Smooth muscle cell (in vitro differentiated cells): ENCODE measurements at regions not wholly inside any gene's neighbourhood (a gene's known extent, or its start where the extent isn't known, plus 50 kb on each side); places are given as distances from the start of the nearest gene placed in this dataset.

Experiments
- DNase-seq: peaks from one replicate; lab custom pipeline; 2025; ENCODE audit not compliant: unreplicated experiment; lab: John Stamatoyannopoulos, UW
- H2AFZ ChIP-seq: fragments of 200-600 bp; sonication (generic); 2 replicates; pipeline ENCODE4 v1.6.0; 2016; ENCODE audit warnings: antibody characterized with exemption, low read depth, mild to moderate bottlenecking
- H3F3A ChIP-seq: fragments of 200-600 bp; sonication (generic); 2 replicates; pipeline ENCODE4 v1.6.0; 2017; ENCODE audit warnings: antibody characterized with exemption, low read depth
- H3K27ac ChIP-seq: fragments of 200-600 bp; sonication (generic); 2 replicates; pipeline ENCODE4 v1.5.1; 2016; ENCODE audit warnings: low read depth, mild to moderate bottlenecking
- H3K27me3 ChIP-seq: fragments of 200-600 bp; sonication (generic); 2 replicates; pipeline ENCODE4 v1.6.1; 2016; ENCODE audit warnings: low read depth, mild to moderate bottlenecking
- H3K36me3 ChIP-seq: fragments of 200-600 bp; sonication (generic); 2 replicates; pipeline ENCODE4 v1.5.1; 2016; ENCODE audit warnings: low read depth
- H3K4me1 ChIP-seq: fragments of 200-600 bp; sonication (generic); 2 replicates; pipeline ENCODE4 v1.5.1; 2016; ENCODE audit warnings: low read depth
- H3K4me2 ChIP-seq: fragments of 200-600 bp; sonication (generic); 2 replicates; pipeline ENCODE4 v1.6.0; 2016; ENCODE audit warnings: mild to moderate bottlenecking
- H3K4me3 ChIP-seq: fragments of 200-600 bp; sonication (generic); 2 replicates; pipeline ENCODE4 v1.5.1; 2016; ENCODE audit warnings: mild to moderate bottlenecking
- H3K79me2 ChIP-seq: fragments of 200-600 bp; sonication (generic); 2 replicates; pipeline ENCODE4 v1.6.0; 2016; ENCODE audit warnings: low read depth, mild to moderate bottlenecking
- H3K9ac ChIP-seq: fragments of 200-600 bp; sonication (generic); 2 replicates; pipeline ENCODE4 v1.6.0; 2016; ENCODE audit warnings: low read depth
- H3K9me3 ChIP-seq: fragments of 200-600 bp; sonication (generic); replicated peaks from 2 replicates; pipeline ENCODE4 v1.5.1; 2016; ENCODE audit warnings: low read depth
- H4K20me1 ChIP-seq: fragments of 200-600 bp; sonication (generic); 2 replicates; pipeline ENCODE4 v1.6.0; 2016; ENCODE audit warnings: low read depth
- WGBS: methylation state at CpG from one replicate; pipeline ENCODE4 v1.1.7; 2016; ENCODE audit warnings: low lambda C conversion rate; 5-methylcytosine and 5-hydroxymethylcytosine counted together
- TF ChIP-seq, protein P1 (sequence below): fragments of 200-600 bp; sonication (generic); IDR thresholded peaks from 2 replicates; pipeline ENCODE4 v1.5.1; 2017; ENCODE audit warnings: borderline replicate concordance, mild to moderate bottlenecking, antibody characterized with exemption; ENCODE audit not compliant: insufficient read depth, poor library complexity, severe bottlenecking

DNA sequence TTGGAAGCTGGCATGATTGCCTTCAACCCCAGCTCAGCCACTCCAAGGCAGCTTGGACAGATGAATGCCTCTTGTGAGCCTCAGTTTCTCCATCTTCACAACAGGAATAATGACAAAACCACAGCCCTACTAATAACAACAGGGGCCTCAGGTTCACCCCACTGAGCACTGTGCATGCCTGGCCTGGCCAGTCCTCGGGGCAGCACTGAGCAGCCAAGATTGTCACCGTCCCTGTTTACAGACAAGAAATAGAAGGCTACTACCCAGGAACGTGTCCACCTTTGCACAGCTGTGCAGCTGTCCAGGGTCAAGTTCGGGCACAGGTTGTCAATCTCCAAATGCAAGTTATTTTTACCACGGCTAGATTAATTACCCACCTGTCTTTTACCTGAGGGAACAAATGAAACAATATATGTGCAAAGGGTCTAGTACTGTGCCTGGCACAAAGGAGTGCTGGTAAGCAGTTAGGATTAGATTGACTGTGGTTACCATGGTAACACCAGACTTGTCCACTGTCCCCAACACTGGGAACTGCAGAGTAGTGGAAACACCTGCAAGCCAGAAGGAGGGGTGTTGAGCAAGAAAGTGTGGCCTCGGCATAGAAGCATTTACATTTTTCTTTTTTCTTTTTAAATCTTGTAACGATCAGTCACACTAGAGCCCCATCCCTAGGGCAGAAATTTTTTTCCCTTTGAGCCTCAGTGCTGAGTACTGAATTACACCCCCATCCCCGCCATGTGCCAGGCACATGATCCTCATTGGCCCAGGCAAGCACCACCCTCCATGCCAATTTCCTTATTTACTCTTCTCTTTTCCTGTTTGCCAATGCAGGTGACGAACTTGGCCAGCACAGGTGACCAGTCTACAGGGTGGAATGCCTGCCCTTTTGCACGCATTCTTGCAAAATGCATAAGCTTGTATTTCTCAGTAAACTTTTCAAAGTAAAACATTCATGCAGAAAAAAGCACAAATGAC is 66.3 kb upstream of the SLC6A6 start:
- Histone ChIP-seq H3K4me1 (no peaks in the 10 kb centered on the region), H3K4me2 (no peak overlapping the region), H2AFZ (no peak overlapping the region), H3F3A (no peaks in the 10 kb centered on the region), H4K20me1 (no peaks in the 10 kb centered on the region), H3K27me3 (no peaks in the 10 kb centered on the region), H3K36me3 (no peaks in the 10 kb centered on the region), H3K27ac (no peak overlapping the region), H3K9ac (no peak overlapping the region), H3K79me2 (no peaks in the 10 kb centered on the region), H3K9me3 (no peaks in the 10 kb centered on the region), H3K4me3 (no peak overlapping the region)
- WGBS: 93% methylated on average over 10 of the region's 10 CpGs
- TF ChIP-seq, protein P1, sequence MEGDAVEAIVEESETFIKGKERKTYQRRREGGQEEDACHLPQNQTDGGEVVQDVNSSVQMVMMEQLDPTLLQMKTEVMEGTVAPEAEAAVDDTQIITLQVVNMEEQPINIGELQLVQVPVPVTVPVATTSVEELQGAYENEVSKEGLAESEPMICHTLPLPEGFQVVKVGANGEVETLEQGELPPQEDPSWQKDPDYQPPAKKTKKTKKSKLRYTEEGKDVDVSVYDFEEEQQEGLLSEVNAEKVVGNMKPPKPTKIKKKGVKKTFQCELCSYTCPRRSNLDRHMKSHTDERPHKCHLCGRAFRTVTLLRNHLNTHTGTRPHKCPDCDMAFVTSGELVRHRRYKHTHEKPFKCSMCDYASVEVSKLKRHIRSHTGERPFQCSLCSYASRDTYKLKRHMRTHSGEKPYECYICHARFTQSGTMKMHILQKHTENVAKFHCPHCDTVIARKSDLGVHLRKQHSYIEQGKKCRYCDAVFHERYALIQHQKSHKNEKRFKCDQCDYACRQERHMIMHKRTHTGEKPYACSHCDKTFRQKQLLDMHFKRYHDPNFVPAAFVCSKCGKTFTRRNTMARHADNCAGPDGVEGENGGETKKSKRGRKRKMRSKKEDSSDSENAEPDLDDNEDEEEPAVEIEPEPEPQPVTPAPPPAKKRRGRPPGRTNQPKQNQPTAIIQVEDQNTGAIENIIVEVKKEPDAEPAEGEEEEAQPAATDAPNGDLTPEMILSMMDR: no peak
- no peak for DNase-seq

DNA sequence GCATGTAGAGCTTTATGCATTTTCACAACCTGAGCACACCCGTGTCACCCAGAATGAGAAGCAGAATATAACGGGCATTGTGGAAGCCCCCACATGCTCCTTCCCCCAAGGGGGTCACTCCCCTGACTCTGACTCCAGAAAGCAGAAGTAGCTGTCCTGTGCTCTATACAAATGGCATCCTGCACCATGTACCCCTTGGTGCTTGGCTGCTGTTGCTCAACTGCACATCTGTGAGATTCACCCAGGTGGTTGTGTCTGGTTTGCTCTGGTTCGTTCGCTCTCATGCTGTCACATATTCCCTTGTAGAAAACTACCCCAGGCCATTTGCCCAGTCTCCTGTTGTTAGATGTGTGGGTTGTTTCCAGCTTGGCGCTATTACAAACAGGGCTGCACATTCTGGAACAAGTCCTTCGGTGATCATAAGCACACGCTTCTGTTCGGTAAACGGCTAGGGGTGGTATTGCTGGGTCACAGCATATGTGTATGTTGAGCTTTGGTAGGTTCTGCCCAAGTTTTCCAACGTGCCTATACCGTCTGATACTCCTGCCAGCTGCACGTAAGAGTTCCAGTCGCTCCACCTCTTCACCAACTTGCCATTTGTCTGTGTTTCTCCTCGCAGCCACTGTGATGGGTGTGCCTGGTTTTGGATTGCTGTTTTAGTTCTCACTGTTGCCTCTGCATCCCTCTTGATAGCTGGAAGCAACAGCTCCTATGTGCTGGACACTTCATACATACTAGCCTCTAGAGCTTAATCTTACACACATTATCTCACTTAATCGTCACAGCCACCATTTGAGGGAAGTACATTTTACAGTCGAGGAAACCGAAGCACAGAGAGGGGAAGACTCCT is 65.4 kb upstream of the SLC6A6 start:
- no peak overlapping the region for H3K27ac ChIP-seq
- no peaks in the 10 kb centered on the region for H4K20me1 ChIP-seq
- WGBS: 78% methylated on average over 17 of the region's 17 CpGs
- H3K4me3 ChIP-seq: no peak overlapping the region
- DNase-seq: no peak
- H3K9me3 ChIP-seq: no peaks in the 10 kb centered on the region
- H3K9ac ChIP-seq: no peak overlapping the region
- TF ChIP-seq, protein P1: no peak
- no peak overlapping the region for H3K4me2 ChIP-seq
- no peaks in the 10 kb centered on the region for H3K4me1 ChIP-seq
- H3K27me3 ChIP-seq: no peaks in the 10 kb centered on the region
- H3K36me3 ChIP-seq: no peaks in the 10 kb centered on the region
- no peaks in the 10 kb centered on the region for H3K79me2 ChIP-seq
- peaks cover 4% of the 10 kb centered on the region for H3F3A ChIP-seq
- H2AFZ ChIP-seq: no peak overlapping the region

DNA sequence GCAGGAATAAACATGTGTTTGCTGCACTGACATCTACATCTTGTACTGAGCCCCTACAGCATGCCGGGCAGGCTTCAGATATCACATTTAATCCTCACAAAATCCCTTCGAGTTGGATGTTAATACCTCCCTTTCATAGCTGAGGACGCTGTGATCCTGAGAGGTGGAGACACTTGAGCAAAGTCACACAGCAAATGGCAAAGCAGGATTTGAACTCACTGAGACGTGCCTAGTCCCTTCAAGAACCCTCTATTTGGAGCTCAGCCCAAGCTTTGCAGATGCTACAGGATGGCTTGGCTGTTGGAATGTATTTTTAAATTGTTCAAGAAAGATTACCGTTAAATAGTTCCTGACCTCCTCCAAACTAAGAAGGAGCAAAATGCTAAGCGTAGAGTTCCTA is 64.6 kb upstream of the SLC6A6 start:
- Histone ChIP-seq H3K79me2 (no peaks in the 10 kb centered on the region), H3K27ac (no peak overlapping the region), H3K4me1 (no peaks in the 10 kb centered on the region)

More for the DNA sequence above, 64.6 kb upstream of the SLC6A6 start:
- WGBS: 53% methylated on average over 6 of the region's 6 CpGs
- Histone ChIP-seq H3K9ac (no peak overlapping the region), H3K4me2 (no peak overlapping the region), H4K20me1 (no peaks in the 10 kb centered on the region), H3K36me3 (no peaks in the 10 kb centered on the region), H3F3A (peaks cover 4% of the 10 kb centered on the region), H3K27me3 (no peaks in the 10 kb centered on the region), H2AFZ (no peak overlapping the region), H3K9me3 (no peaks in the 10 kb centered on the region), H3K4me3 (no peak overlapping the region)
- DNase-seq: no peak
- TF ChIP-seq, protein P1: no peak
